ENCODE measurements at regions not wholly inside any gene's neighbourhood (a gene's known extent, or its start where the extent isn't known, plus 50 kb on each side); places are given as distances from the start of the nearest gene placed in this dataset.

- no peak for TF ChIP-seq CTCF (conservative IDR thresholded peaks at IDR 0.05; ENCODE audit: low read depth, low read length)
- no peak overlapping the region for H3K4me3 ChIP-seq (ENCODE audit: low read length)
- no peak for DNase-seq (ENCODE audit: low read depth)
Measured at GRCh38 chr17:79538291-79538690, 72.6 kb downstream of the RBFOX3 start.

GRCh38 chr17:79537686-79538085 lies 73.2 kb downstream of the RBFOX3 start:
- TF ChIP-seq CTCF (conservative IDR thresholded peaks at IDR 0.05; ENCODE audit: low read depth, low read length), result no peak
- no peak overlapping the region for H3K4me3 ChIP-seq (ENCODE audit: low read length)
- DNase-seq (ENCODE audit: low read depth), result no peak

- no peak overlapping the region for H3K4me3 ChIP-seq (ENCODE audit: low read length)
- no peak for DNase-seq (ENCODE audit: low read depth)
- TF ChIP-seq CTCF (conservative IDR thresholded peaks at IDR 0.05; ENCODE audit: low read depth, low read length), result no peak
Measured at GRCh38 chr17:79537061-79537460, 73.8 kb downstream of the RBFOX3 start.

GRCh38 chr17:79536212-79536840 lies 74.5 kb downstream of the RBFOX3 start:
- H3K4me3 ChIP-seq (ENCODE audit: low read length), result no peak overlapping the region
- no peak for DNase-seq (ENCODE audit: low read depth)
- no peak for TF ChIP-seq CTCF (conservative IDR thresholded peaks at IDR 0.05; ENCODE audit: low read depth, low read length)

- no peak for DNase-seq (ENCODE audit: low read depth)
- TF ChIP-seq CTCF (conservative IDR thresholded peaks at IDR 0.05; ENCODE audit: low read depth, low read length), result no peak
- no peak overlapping the region for H3K4me3 ChIP-seq (ENCODE audit: low read length)
Measured at GRCh38 chr17:79535728-79536025, 75.2 kb downstream of the RBFOX3 start.

- DNase-seq (ENCODE audit: low read depth), result no peak
- TF ChIP-seq CTCF (conservative IDR thresholded peaks at IDR 0.05; ENCODE audit: low read depth, low read length), result no peak
- H3K4me3 ChIP-seq (ENCODE audit: low read length), result no peak overlapping the region
Measured at GRCh38 chr17:79534851-79535727, 75.8 kb downstream of the RBFOX3 start.

GRCh38 chr17:79534111-79534510 lies 76.7 kb downstream of the RBFOX3 start:
- DNase-seq (ENCODE audit: low read depth), result no peak
- H3K4me3 ChIP-seq (ENCODE audit: low read length), result no peak overlapping the region
- no peak for TF ChIP-seq CTCF (conservative IDR thresholded peaks at IDR 0.05; ENCODE audit: low read depth, low read length)

Data from retinal pigment epithelial cell (primary cell).